ENCODE measurements at regions not wholly inside any gene's neighbourhood (a gene's known extent, or its start where the extent isn't known, plus 50 kb on each side); places are given as distances from the start of the nearest gene placed in this dataset.

DNA sequence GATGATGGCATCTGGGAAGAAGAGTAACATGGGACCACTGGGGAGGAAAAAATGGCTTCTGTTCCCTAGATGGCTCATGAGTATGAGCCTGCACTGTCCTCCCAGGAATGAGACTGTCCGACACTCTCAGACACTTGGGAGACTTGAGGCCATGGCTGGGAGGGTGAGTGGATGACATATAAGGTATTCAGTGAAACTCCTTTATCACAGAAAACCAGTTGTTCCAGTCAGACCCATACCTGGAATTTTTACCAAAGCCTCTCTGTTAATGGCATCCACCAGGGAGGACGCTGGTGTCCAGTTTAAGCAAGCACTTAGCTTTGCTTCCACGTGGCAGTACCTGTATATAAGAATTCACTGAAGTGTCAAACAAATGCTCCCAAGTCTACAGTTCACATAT lies 116.7 kb upstream of the C10orf90 start:
- DNase-seq = no peak

DNA sequence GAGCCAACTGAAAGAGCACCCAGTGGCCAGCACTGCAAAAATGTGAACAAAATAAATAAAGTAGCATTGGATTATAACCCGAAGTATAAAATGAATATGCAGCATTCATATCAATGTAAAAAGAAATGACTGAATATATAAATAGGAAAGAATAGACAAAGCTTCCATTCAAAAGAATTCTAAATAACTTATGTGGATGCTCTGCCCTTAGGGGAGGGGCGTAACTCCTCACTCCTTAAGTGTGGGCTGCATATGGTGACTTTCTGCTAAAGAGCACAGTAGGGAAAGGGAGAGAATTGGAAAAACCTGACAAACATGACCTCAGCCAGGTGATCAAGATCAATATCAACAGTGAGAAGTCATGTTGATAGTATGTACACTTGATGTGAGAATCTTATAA lies 109.9 kb upstream of the DOCK1 start:
- no peak for DNase-seq

DNA sequence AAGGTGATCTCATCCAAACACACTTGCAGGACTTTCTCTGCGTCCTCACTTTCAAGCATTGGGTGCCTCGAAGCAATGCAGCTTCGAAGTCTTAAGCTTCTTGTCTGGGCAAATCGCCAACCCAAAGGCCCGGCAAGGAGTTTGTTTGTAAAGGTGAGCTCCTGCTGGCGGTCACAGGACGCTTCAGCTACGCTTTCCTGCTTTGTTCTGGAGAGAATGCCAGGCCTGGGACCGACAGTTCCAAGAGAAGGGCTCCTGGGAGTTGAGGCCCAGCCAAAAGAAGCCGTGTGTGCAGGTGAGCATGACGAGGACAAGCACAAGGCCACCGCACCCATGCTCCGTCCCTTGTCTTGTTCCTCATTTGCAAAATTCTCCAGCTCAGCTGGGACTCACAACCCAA lies 106.6 kb upstream of the DOCK1 start:
- no peak for DNase-seq

DNA sequence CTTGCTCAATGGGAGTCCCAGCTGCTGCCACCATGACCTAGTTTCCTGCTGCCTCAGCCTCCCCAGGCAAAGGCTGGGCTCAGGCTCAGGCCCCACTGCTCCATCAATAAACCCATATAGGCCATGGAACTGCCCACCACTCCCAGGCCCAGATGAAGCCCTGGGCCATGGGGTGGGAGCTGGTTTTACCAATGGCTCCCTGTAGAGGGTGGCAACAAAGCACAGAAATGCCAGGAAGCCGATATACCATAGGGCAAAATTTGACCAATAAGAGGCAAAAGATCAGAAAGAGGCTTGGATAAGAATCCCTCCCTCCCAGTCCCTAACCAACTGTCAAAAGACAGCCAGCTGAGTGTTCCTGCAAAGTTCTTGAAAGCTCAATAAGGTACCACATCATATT lies 101.8 kb upstream of the DOCK1 start:
- DNase-seq = no peak

DNA sequence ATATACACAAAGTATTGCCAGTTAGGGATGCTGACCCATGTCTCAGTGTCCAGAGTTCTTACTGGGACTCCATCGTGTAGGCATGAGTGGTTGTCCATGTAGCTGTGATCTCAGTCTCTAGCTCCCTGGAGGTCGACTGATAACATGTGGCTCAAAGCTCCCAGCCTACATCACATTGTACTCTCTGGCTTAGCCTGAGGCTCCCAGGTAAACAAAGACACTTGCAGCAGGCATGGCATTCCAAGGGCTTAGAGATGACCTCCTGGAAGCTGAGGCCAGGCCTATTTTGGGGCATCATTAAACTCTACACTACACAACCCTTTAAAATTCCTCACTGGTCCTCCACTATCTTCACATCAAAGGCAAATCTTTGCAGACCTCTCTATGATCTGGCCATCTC lies 100.8 kb upstream of the DOCK1 start:
- no peak for DNase-seq

DNA sequence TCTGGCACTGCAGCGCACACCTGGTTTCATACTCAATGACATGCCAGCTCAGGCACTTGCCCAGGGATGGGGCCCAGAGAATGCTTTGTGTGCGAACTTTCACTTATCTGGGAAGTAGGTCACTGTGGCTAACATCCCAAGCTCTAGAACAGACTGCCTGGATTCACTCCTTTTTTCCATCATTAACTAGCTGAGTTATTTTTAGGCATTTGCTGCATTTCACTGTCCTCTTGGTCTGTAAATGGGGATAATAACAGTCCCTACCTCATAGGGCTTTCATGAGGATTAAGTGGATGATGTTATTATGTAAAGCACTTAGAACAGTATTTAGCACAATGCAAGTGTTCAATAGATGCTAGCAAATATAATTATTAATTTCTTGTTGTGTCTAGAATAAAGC lies 98.7 kb upstream of the DOCK1 start:
- no peak for DNase-seq

DNA sequence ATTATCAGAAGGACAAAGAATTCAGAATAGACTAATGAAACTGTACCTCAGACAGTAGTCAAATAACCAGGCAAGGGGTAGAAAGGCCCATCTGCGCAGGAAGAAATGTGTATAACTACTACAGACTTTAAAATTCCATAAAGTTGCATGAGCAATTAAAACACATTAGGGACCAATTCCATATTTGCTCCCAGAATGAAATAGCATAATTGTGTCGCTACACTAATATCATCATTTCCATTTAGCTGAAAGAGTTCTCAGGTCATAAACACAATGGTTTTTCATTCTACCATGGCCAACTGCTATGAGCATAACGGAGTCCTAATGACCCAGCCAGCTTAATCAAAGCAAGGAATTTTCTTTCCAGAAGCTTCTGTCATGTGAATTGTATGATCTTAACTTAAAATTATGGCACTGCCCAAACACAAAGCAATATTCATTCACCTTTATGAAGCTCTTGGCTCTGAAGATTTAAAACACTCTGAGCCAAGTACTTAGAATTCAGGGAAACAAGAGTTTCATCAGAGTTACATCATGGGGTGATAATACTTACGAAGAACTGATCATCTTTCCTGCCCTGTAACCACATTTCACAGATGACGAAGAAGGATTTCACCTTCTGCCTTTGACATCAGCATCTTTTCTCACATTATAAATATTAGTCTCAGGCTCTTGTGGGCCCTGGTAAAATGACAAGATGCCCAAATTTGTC lies 98.1 kb upstream of the DOCK1 start:
- no peak for DNase-seq

DNA sequence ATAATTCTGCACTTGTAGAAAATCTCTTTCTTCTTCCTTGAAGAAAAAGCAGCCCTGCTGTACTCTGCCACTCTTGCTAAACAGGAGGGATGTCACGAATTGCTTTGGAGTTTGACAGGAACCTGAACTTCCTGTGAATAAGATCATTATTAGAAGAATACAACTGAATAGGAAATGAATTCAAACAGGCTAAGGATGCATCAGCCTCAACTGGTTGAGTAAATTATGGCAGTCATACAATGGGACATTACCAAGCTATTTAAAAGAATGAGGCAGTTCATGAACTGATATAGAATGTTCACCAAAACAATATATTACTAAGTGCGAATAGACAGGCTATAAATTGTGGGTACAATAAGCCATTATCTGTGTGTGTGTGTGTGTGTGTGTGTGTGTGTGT lies 97.1 kb upstream of the DOCK1 start:
- DNase-seq = no peak

DNA sequence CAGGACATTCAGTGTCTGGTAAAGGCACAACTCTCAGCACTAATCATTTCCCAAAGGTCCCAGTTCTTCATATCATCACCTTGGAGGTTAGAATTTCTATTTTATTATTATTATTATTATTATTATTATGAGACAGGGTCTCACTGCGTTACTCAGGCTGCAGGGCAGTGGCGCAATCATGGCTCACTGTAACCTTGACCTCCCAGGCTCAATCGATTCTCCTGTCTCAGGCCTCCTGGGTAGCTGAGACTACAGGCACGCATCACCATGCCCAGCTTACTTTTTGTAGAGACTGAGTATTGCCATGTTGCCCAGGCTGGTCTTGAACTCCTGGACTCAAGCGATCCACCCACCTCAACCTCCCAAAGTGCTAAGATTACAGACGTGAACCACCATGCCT lies 91.8 kb upstream of the DOCK1 start:
- no peak for DNase-seq

DNA sequence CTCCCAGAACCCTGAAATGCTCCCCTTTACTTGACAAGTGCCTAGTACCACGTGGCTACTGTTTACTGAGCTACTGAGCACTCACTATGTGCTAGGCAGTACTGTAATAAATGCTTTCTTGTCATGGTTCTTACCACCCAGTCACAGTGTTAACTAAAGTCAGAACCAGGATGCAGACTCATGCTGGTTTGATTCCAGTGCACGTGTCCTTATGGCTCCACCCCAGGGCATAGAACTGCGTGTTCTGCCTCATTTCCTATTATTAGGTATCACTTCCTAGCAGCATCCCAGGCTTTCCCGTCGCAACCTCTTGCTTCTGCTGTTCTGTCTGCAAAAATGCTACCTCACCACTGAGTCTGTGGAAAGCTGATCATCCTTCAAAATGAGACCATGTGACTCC lies 71.7 kb upstream of the DOCK1 start:
- no peak for DNase-seq

DNA sequence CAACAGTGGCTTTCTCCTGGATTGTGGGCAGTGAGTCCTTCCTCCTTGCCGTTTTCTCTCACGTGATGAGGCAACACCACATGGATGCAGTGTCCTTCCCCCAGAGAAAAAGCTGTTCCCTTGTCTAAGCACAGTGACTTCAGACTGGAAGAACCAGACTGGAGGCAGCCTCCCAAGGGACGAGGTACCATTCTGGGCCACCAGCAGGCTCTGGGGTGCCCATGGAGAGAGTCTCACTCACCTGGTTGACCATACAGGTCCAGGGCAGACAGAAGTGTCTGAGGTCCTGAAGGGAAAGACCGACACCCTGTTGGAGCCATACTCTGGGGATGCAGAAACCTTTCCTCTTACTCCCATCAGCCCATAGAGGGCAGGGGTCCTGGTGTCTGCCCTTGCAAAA lies 69.2 kb upstream of the DOCK1 start:
- DNase-seq = no peak

DNA sequence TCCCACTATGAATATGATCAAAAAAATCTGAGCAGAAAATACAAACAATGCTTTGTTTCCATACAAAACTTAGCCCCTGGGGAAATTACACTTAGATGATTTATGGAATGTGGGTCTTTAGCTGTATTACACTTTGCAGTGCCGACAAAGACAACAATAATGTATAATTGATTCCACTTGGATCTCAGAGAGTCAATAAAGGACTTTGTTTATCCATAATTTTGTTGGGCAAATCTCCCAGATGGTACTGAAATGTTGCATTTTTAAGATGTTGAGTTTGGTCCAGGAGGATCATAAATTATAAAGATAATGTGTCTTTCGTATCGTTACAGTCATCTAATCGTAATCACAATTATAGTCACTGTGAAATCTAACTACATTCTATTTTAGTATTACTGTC lies 66.9 kb upstream of the DOCK1 start:
- peak; percentile 30 to 84 for DNase-seq

DNA sequence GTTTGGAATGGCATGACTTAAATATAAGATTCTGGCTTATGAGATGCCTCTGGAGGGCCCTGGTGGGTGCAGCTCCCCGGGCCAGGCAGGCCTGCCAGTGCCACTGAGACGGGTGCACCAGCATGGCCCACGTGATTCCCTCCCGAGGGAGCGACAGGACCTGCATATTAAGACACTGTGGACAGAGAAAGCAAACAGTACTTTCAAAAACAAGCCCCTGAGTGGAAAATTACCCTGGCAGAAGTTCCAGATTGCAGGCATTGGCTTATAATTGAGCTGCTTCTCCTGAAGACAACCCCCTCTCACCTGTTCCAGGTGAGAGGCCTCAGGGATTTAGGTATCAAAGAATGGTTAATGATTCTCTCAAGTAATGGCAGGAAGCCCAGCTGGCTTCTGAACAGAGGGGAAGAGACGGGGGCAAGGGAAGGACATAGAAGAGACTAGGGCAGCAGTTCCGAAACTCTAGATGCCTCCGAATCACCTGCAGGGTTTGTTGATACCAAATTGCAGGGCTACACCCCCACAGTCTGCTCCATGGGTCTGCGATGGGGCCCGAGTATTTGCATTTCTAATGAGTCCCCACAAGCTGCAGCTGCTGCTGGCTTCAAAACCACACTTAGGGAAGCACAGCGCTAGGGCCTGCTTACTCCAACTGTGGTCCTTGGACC lies 66.0 kb upstream of the DOCK1 start:
- DNase-seq = peak; percentile 93 to 96

DNA sequence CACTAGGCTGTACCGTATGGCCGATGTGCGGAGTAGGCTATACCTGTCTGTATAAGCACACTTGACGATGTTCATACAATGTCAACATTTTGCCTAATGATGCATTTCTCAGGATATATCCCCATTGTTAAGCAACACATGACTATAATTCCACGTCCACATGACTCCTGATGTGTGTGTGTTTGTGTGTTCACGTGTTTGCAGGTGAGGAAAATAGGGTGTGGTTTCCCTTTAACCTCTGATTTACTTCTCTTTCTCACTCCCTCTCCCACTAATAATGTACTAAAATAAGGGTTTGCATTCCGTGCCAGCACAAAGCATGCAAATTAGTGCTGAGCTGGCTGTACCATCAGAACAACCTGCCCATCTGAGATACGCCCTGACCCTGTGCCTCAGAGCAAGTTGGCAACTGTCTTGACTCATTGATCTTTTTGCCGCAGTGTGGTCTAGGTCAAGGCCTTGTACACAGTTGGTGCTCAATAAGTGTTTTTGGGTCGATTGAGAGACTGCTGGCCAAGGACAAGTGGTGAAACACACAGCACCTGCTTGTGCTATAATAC lies 64.6 kb upstream of the DOCK1 start:
- DNase-seq = no peak

DNA sequence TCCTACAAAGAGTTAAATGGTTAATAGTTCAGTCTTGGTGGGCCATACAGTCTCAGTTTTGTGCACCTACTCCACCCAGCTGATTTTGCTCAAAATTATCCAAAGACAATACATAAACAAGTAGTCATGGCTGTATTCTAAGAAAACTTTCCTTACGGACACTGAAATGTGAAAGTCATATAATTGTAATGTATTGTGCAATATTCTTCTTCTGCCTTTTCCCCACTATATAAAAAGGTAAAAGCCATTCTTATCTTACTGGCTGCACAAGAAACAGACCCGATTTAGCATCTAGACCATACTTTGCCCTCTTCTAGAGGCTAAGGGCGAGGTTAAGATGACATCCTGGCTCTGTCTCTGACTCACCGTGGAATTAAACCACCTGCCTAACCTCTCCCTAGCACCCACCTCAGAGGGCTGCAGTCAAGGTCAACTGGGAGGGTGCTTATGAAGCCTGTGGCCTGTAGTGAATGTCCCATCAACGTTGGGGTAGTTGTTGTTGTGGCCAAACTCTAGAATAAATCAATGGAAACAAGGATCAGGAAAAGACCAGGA lies 63.8 kb upstream of the DOCK1 start:
- no peak for DNase-seq

DNA sequence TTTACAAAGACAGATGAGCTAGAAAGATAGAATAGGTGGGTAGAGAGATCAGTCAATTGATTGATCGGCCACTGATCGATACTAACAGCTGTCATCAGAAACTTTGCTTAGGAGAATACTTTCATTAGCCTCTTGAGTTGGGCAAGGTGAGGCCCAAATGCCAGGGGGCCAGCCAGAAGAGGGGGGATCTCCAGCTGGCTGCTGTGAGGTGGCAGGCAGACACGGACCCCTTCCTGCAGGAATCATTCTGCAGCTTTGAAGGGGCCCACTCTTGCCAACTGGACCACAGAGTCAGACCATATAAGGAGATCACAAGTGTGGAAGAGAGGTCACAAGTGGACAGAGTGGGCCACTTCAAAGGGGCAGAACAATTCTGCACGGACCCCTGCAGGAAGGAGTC lies 62.9 kb upstream of the DOCK1 start:
- DNase-seq = no peak

DNA sequence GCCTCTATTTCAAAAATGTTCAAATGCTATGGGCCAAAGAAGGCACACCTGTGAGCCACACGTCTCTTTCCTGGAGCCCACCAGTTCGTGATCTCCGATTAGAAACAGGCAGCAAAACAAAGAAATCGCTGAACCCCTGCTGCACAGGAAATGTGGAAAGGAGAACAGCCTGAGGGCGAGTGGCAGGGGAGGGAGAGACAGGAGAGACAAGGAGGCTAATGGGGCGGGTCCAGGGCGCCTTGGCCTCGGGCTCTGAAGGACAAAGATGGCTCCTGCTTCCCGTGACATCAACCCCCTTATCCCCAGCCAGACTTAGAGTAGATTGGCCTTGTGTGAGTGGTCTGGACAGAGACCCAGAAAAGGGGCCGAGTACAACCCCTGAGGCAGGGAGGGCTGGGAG lies 62.4 kb upstream of the DOCK1 start:
- peak; percentile 20 to 34 for DNase-seq

DNA sequence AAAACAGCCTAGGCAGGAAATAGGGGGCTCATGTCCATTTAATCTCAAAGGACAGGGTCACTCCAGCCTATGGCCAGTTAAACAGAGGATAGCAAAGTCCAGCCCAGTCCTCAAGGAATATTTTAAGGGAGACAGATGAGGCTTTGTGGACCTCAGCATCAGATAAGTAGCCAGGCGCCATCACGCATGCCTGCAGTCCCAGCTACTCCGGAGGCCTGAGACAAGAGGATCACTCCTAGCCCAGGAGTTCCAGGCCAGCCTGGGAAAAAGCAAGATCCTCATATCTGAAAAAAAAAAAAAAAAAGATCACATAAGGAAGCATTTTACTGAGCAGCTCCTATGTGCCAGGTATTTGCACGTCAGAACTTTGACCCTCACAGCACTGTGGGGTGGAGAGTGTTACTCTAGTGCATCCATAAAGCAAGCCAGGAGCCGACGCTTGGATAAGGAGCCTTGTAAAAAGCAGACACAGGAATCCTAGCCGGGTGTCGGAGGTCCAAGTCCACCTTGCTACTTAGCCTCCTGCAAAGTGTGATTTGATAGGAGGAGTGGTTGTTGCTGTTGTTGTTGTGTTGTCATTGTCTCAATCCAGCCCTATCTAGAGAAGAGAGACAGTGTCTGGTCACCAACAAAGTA lies 61.8 kb upstream of the DOCK1 start:
- no peak for DNase-seq

DNA sequence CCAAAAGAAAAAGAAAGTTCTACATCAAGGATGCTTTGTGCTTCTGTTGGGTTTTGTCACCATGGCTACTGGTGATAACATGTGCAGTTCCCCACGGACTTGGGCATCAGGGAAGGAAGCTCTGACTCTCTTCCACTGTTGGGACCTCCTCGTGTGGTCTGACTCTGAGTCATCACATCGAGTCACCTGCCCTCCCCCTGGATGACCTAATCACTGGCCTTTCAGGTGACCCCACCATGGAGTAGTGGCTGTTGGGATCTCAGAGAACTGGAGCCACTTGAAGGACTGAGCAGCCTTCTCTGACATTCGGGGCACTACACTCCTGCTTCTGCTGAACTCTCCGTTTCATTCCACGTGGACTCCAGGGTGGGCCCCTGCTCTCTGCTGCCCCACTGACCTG lies 60.8 kb upstream of the DOCK1 start:
- DNase-seq = no peak

DNA sequence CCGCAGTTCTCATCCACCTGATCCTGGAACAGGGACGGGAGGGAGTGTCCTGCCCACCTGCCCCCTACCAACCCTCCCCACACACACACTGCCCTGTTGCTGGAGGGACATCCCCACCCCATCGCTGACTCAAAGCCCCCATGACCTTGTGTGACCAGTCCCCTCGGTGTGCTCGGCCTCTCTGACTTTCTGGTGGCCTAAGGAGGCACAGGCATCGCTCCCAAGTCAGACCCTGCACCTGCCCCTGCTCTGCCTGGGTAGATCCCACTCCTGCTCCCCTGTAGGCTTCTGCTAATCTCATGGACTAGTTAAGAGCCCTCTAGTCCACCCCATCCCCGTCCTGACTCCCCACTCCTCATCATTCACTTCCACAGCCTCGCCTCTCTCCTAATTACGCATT lies 58.8 kb upstream of the DOCK1 start:
- DNase-seq = no peak

DNA sequence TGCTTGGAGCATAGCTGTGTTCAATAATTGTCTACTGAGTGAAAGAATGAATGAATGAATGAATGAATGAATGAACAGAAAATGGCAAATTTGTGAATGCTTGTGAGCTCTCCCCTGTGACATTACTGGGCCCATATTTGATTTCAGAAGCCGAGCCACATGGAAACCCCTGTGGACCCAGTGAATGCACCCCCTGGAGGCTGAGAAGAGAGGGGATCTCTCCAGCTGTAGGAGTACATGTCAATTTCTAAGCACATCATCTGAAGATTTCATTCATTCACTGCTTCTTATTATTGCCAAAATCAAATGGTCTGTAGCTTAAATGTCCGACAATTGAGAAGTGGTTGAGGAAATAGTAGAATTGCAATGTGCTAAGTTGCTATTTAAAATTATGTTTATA lies 58.3 kb upstream of the DOCK1 start:
- DNase-seq = no peak

DNA sequence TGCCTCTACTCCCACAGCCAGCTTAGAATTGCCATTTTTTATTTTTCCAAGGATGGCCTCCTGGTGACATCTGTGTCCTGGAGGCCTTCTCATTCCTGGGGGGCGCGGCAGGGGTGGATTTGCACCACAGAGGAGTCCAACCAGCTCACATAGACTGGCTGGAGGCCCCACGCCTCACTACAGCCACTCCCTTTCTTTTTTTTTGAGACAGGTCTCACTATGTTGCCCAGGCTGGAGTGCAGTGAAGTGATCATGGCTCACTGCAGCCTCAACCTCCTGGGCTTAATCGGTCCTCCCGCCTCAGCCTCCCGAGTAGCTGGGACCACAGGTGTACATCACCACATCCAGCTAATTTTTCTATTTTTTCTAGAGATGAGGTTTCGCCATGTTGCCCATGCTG lies 57.6 kb upstream of the DOCK1 start:
- DNase-seq = no peak

DNA sequence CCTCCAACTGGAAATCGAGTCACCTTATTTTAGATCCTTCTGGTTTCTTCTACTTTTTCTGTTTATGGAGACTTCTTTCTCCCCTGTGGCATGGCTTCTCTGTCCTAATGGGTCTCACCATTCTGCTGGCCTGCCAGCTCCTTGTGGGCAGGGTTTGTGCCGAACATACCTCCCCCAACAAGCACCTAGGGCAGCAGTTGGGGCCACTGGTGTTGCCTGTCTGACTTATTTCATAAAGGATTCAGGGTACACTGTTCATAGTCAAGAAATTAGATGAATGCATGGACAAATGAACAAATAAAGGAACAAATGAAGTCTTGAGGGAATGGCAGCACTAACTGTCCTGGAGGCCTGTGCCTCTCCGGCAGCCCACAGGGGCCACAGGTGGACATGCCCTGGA lies 55.6 kb upstream of the DOCK1 start:
- DNase-seq = no peak
